AG04450 (cell line): ENCODE measurements at regions not wholly inside any gene's neighbourhood (a gene's known extent, or its start where the extent isn't known, plus 50 kb on each side); places are given as distances from the start of the nearest gene placed in this dataset.

Source experiments
- CTCF ChIA-PET: fragments of 300-600, 350-600 bp; formaldehyde crosslinking; extraction: SDS; loops from one replicate; lab custom pipeline; 2022; ENCODE audit warnings: antibody characterized with exemption, inconsistent platforms; lab: Charles Lee
- POLR2A ChIA-PET: fragments of 350-600 bp; formaldehyde crosslinking; extraction: SDS; loops from one replicate; lab custom pipeline; 2021; ENCODE audit warnings: antibody characterized with exemption, inconsistent platforms; lab: Yijun Ruan, JAX
- DNase-seq: peaks from one replicate; pipeline ENCODE4 v3.0.0-alpha.2; 2011; ENCODE audit warnings: low read depth, low spot score
- H3K27ac ChIP-seq: one replicate; pipeline ENCODE4 v1.5.1; 2012; ENCODE audit warnings: low read depth, low read length, control low read depth
- H3K27me3 ChIP-seq: one replicate; pipeline ENCODE4 v1.6.0; 2012; ENCODE audit warnings: low read length; ENCODE audit not compliant: control insufficient read depth, insufficient read depth
- H3K4me3 ChIP-seq: 2 replicates; pipeline ENCODE4 v1.5.1; 2011; ENCODE audit warnings: mild to moderate bottlenecking, low read depth, low read length, control low read depth
- H3K9me3 ChIP-seq: 2 replicates; pipeline ENCODE4 v1.5.1; 2012; ENCODE audit warnings: low read length; ENCODE audit not compliant: control insufficient read depth, insufficient read depth
- CTCF ChIP-seq: IDR thresholded peaks from 2 replicates; pipeline ENCODE4 v1.5.1; 2011; ENCODE audit warnings: low read depth, low read length, control low read depth, inconsistent platforms

- H3K27ac ChIP-seq, result no peak overlapping the region
- no peak overlapping the region for H3K4me3 ChIP-seq
- TF ChIP-seq CTCF, result no peak
- H3K27me3 ChIP-seq, result no peaks in the 10 kb centered on the region
- CTCF ChIA-PET, result interaction anchor here (0.8 to 1.7 kb wide), 2 partner anchors 35 to 132 kb away, joined by 4 read pairs; no protein-coding TSS in a partner anchor
- DNase-seq, result no peak
- POLR2A ChIA-PET, result no interaction called here
- no peaks in the 10 kb centered on the region for H3K9me3 ChIP-seq
Measured at GRCh38 chr3:168714609-168715240, 619.0 kb upstream of the GOLIM4 start.

- H3K27me3 ChIP-seq, result no peaks in the 10 kb centered on the region
- DNase-seq, result no peak
- no peak for TF ChIP-seq CTCF
Measured at GRCh38 chr3:168709073-168709472, 613.3 kb upstream of the GOLIM4 start.

GRCh38 chr3:168707900-168708299 is 612.2 kb upstream of the GOLIM4 start:
- H3K4me3 ChIP-seq, result no peak overlapping the region
- TF ChIP-seq CTCF, result no peak
- H3K27ac ChIP-seq, result no peak overlapping the region
- POLR2A ChIA-PET, result no interaction called here
- H3K9me3 ChIP-seq, result no peaks in the 10 kb centered on the region
- CTCF ChIA-PET, result no interaction called here
- DNase-seq, result no peak
- no peaks in the 10 kb centered on the region for H3K27me3 ChIP-seq

More at GRCh38 chr3:168709073-168709472, 613.3 kb upstream of the GOLIM4 start:
- Histone ChIP-seq H3K4me3 (no peak overlapping the region), H3K9me3 (no peaks in the 10 kb centered on the region), H3K27ac (no peak overlapping the region)
- ChIA-PET CTCF (no interaction called here), POLR2A (no interaction called here)

GRCh38 chr3:168705412-168705811 is 609.7 kb upstream of the GOLIM4 start:
- no peak overlapping the region for H3K27ac ChIP-seq
- DNase-seq, result no peak
- POLR2A ChIA-PET, result no interaction called here

More at GRCh38 chr3:168705412-168705811, 609.7 kb upstream of the GOLIM4 start:
- Histone ChIP-seq H3K4me3 (no peak overlapping the region), H3K9me3 (no peaks in the 10 kb centered on the region), H3K27me3 (no peaks in the 10 kb centered on the region)
- no peak for TF ChIP-seq CTCF
- CTCF ChIA-PET, result no interaction called here
